Right atrium auricular region (tissue), 2 donors: ENCODE measurements at regions not wholly inside any gene's neighbourhood (a gene's known extent, or its start where the extent isn't known, plus 50 kb on each side); places are given as distances from the start of the nearest gene placed in this dataset.
"Not testable (repeated sequence)": the region's sequence is repeated elsewhere in the genome, so short reads cannot be mapped to it uniquely, and the experiment has no call there.

ENCODE experiments used
- DNase-seq: peaks from one replicate; pipeline ENCODE4 v3.0.0-alpha.2; 2019; ENCODE audit warnings: low spot score
- H3K27ac ChIP-seq, 2 donors: fragments of 200-600 bp; sonication (generic); 1 replicate in 1 of 2; 2 replicates in 1 of 2; pipeline ENCODE4 v1.5.1; 2016 to 2019
- H3K27me3 ChIP-seq, 2 donors: fragments of 200-600 bp; sonication (generic); one replicate each; pipeline versions ENCODE4 v1.5.1 to v1.6.0; 2017 to 2019
- H3K36me3 ChIP-seq: fragments of 200-600 bp; sonication (generic); one replicate; pipeline ENCODE4 v1.5.1; 2016
- H3K4me1 ChIP-seq, 2 donors: fragments of 200-600 bp; sonication (generic); one replicate each; pipeline versions ENCODE4 v1.5.1 to v1.6.0; 2017 to 2019
- H3K4me3 ChIP-seq, 2 donors: fragments of 200-600 bp; sonication (generic); 1 replicate in 1 of 2; 2 replicates in 1 of 2; pipeline ENCODE4 v1.5.1; 2017 to 2019; ENCODE audit warnings: mild to moderate bottlenecking in 1 of 2, moderate library complexity in 1 of 2
- H3K9me3 ChIP-seq, 2 donors: fragments of 200-600 bp; sonication (generic); one replicate each; pipeline ENCODE4 v1.5.1; 2019
- CTCF ChIP-seq, 2 donors: fragments of 200-600 bp; sonication (generic); IDR thresholded peaks; one replicate each; pipeline ENCODE4 v1.5.1; 2019; ENCODE audit warnings: antibody characterized with exemption in 2 of 2

GRCh38 chr2:183963609-183964008 lies 634.7 kb upstream of the ZNF804A start:
- H3K4me3 ChIP-seq: no peak overlapping the region
- no peak overlapping the region for H3K27ac ChIP-seq
- TF ChIP-seq CTCF (IDR thresholded peaks at IDR 0.05): no peak
- H3K9me3 ChIP-seq: no peaks in the 10 kb centered on the region
- no peaks in the 10 kb centered on the region for H3K27me3 ChIP-seq
- H3K4me1 ChIP-seq: no peaks in the 10 kb centered on the region
- H3K36me3 ChIP-seq: no peaks in the 10 kb centered on the region
- DNase-seq: no peak

- Histone ChIP-seq H3K27me3 (no peaks in the 10 kb centered on the region), H3K9me3 (no peaks in the 10 kb centered on the region), H3K4me3 (no peak overlapping the region), H3K4me1 (no peaks in the 10 kb centered on the region), H3K27ac (no peak overlapping the region), H3K36me3 (no peaks in the 10 kb centered on the region)
- no peak for DNase-seq
- no peak for TF ChIP-seq CTCF (IDR thresholded peaks at IDR 0.05)
Observed at GRCh38 chr2:183964565-183964964, 633.8 kb upstream of the ZNF804A start.

GRCh38 chr2:183967756-183968155 lies 630.6 kb upstream of the ZNF804A start:
- Histone ChIP-seq H3K4me1 (no peaks in the 10 kb centered on the region), H3K4me3 (no peak overlapping the region), H3K27ac (no peak overlapping the region), H3K9me3 (no peaks in the 10 kb centered on the region), H3K36me3 (no peaks in the 10 kb centered on the region), H3K27me3 (no peaks in the 10 kb centered on the region)
- TF ChIP-seq CTCF (IDR thresholded peaks at IDR 0.05): no peak
- no peak for DNase-seq

- H3K4me3 ChIP-seq, H3K36me3 ChIP-seq, H3K27ac ChIP-seq, H3K4me1 ChIP-seq, H3K27me3 ChIP-seq, DNase-seq, H3K9me3 ChIP-seq: not testable (repeated sequence)
Observed at GRCh38 chr2:183975676-183976075, 622.7 kb upstream of the ZNF804A start.

GRCh38 chr2:183984871-183985270 lies 613.5 kb upstream of the ZNF804A start:
- H3K27ac ChIP-seq: no peak overlapping the region
- no peak for TF ChIP-seq CTCF (IDR thresholded peaks at IDR 0.05)
- no peak overlapping the region for H3K4me3 ChIP-seq
- H3K36me3 ChIP-seq: no peaks in the 10 kb centered on the region
- H3K4me1 ChIP-seq: no peaks in the 10 kb centered on the region
- DNase-seq: no peak
- H3K9me3 ChIP-seq: peaks cover 0 to 10% of the 10 kb centered on the region in 2 donors
- no peaks in the 10 kb centered on the region for H3K27me3 ChIP-seq

GRCh38 chr2:183991968-183992367 lies 606.4 kb upstream of the ZNF804A start:
- H3K4me1 ChIP-seq: no peaks in the 10 kb centered on the region
- peaks cover 0 to 6% of the 10 kb centered on the region in 2 donors for H3K9me3 ChIP-seq
- no peak for TF ChIP-seq CTCF (IDR thresholded peaks at IDR 0.05)
- H3K27me3 ChIP-seq: no peaks in the 10 kb centered on the region
- DNase-seq: no peak
- H3K4me3 ChIP-seq: no peak overlapping the region
- no peaks in the 10 kb centered on the region for H3K36me3 ChIP-seq
- H3K27ac ChIP-seq: no peak overlapping the region
